GM19468 (cell line): ENCODE measurements at regions not wholly inside any gene's neighbourhood (a gene's known extent, or its start where the extent isn't known, plus 50 kb on each side); places are given as distances from the start of the nearest gene placed in this dataset.

ENCODE experiments used
- ATAC-seq: cut with Tn5 transposase; IDR thresholded peaks from one replicate; pipeline ENCODE4 v1.9.1; 2021; ENCODE audit warnings: mild to moderate bottlenecking, moderate library complexity, moderate number of reproducible peaks; ENCODE audit not compliant: unreplicated experiment; ENCODE audit errors: extremely low read depth

- ATAC-seq: no peak
These were observed 530.3 kb downstream of the EPHA5 start for GRCh38 chr4:65139998-65140397.

- ATAC-seq: no peak
These were observed 544.1 kb downstream of the EPHA5 start for GRCh38 chr4:65126200-65126599.

- no peak for ATAC-seq
These were observed 550.0 kb downstream of the EPHA5 start for GRCh38 chr4:65120287-65120686.

- no peak for ATAC-seq
These were observed 567.9 kb downstream of the EPHA5 start for GRCh38 chr4:65102419-65102818.

- ATAC-seq: no peak
These were observed 573.7 kb downstream of the EPHA5 start for GRCh38 chr4:65096630-65097029.

GRCh38 chr4:65089666-65090065 is 580.6 kb downstream of the EPHA5 start:
- ATAC-seq: no peak

GRCh38 chr4:65083076-65083475 is 587.2 kb downstream of the EPHA5 start:
- no peak for ATAC-seq

GRCh38 chr4:65071564-65071963 is 598.7 kb downstream of the EPHA5 start:
- no peak for ATAC-seq

- no peak for ATAC-seq
These were observed 601.1 kb downstream of the EPHA5 start for GRCh38 chr4:65069177-65069576.

GRCh38 chr4:65066106-65066505 is 604.2 kb downstream of the EPHA5 start:
- ATAC-seq: no peak

- no peak for ATAC-seq
These were observed 606.7 kb downstream of the EPHA5 start for GRCh38 chr4:65063601-65064000.

- ATAC-seq: no peak
These were observed 619.5 kb downstream of the EPHA5 start for GRCh38 chr4:65050786-65051185.

GRCh38 chr4:65046192-65047133 is 623.8 kb downstream of the EPHA5 start:
- ATAC-seq: no peak

GRCh38 chr4:65033899-65034298 is 624.6 kb upstream of the TECRL start:
- ATAC-seq: no peak

- ATAC-seq: no peak
These were observed 619.3 kb upstream of the TECRL start for GRCh38 chr4:65028592-65028991.

- ATAC-seq: no peak
These were observed 614.8 kb upstream of the TECRL start for GRCh38 chr4:65023883-65024670.

GRCh38 chr4:65023081-65023480 is 613.8 kb upstream of the TECRL start:
- ATAC-seq: no peak

GRCh38 chr4:65021737-65022136 is 612.5 kb upstream of the TECRL start:
- ATAC-seq: no peak

- ATAC-seq: no peak
These were observed 611.9 kb upstream of the TECRL start for GRCh38 chr4:65021149-65021548.

- ATAC-seq: no peak
These were observed 610.5 kb upstream of the TECRL start for GRCh38 chr4:65019775-65020174.

- no peak for ATAC-seq
These were observed 609.1 kb upstream of the TECRL start for GRCh38 chr4:65018313-65018712.
